OCI-LY7 (cell line): ENCODE measurements at regions not wholly inside any gene's neighbourhood (a gene's known extent, or its start where the extent isn't known, plus 50 kb on each side); places are given as distances from the start of the nearest gene placed in this dataset.

Source experiments
- BruUV-seq: library from RNA; stranded (reverse); fragments of 400-500 nt; replicated peaks from 2 replicates; lab custom pipeline; 2021; lab: Mats Ljungman, UMichigan
- CTCF ChIA-PET: fragments of 300-600 bp; sonication (Branson Sonifier 250); formaldehyde crosslinking; loops from one replicate; lab custom pipeline; 2022; ENCODE audit warnings: antibody characterized with exemption; ENCODE audit not compliant: unreplicated experiment; lab: Charles Lee
- POLR2A ChIA-PET: fragments of 300-600 bp; sonication (Branson Sonifier 250); formaldehyde crosslinking; loops from one replicate; lab custom pipeline; 2022; ENCODE audit warnings: antibody characterized with exemption; lab: Charles Lee
- DNase-seq: peaks from one replicate; pipeline ENCODE4 v3.0.0-alpha.2; 2015; ENCODE audit warnings: low spot score
- H2AFZ ChIP-seq: fragments of 200-600 bp; sonication (generic), shearing (Covaris generic); 2 replicates; pipeline ENCODE4 v1.6.1; 2014; ENCODE audit warnings: mild to moderate bottlenecking, antibody characterized with exemption, low read length, moderate library complexity
- H3K27ac ChIP-seq: fragments of 200-600 bp; sonication (generic); 2 replicates; pipeline ENCODE4 v1.5.1; 2014; ENCODE audit warnings: mixed run types, low read depth, mild to moderate bottlenecking, moderate library complexity, low read length, inconsistent platforms; ENCODE audit not compliant: poor library complexity, severe bottlenecking
- H3K36me3 ChIP-seq: fragments of 200-600 bp; sonication (generic); 2 replicates; pipeline ENCODE4 v1.6.1; 2014; ENCODE audit warnings: mild to moderate bottlenecking, antibody characterized with exemption, low read length, moderate library complexity, mixed read lengths; ENCODE audit not compliant: insufficient read depth
- H3K4me1 ChIP-seq: fragments of 200-600 bp; sonication (generic); 2 replicates; pipeline ENCODE4 v1.5.1; 2014; ENCODE audit warnings: mild to moderate bottlenecking, low read length; ENCODE audit not compliant: insufficient read depth, poor library complexity, severe bottlenecking
- H3K4me2 ChIP-seq: fragments of 200-600 bp; sonication (generic); 2 replicates; pipeline ENCODE4 v1.6.1; 2014; ENCODE audit warnings: mild to moderate bottlenecking, low read length
- H3K4me3 ChIP-seq: fragments of 200-600 bp; sonication (generic); 2 replicates; pipeline ENCODE4 v1.5.1; 2014; ENCODE audit warnings: mild to moderate bottlenecking, low read depth, low read length; ENCODE audit not compliant: poor library complexity, severe bottlenecking
- H3K79me2 ChIP-seq: fragments of 200-600 bp; sonication (generic); 2 replicates; pipeline ENCODE4 v1.6.1; 2016; ENCODE audit warnings: low read depth, mild to moderate bottlenecking, low read length, moderate library complexity, mixed read lengths; ENCODE audit not compliant: insufficient read depth
- H3K9me2 ChIP-seq: fragments of 200-600 bp; sonication (generic); 2 replicates; pipeline ENCODE4 v1.6.1; 2016; ENCODE audit warnings: mild to moderate bottlenecking, low read length, mixed read lengths; ENCODE audit not compliant: insufficient read depth
- H3K9me3 ChIP-seq: fragments of 200-600 bp; sonication (generic); 2 replicates; pipeline ENCODE4 v1.6.1; 2014; ENCODE audit warnings: mild to moderate bottlenecking, mixed run types, low read length, mixed read lengths
- H4K20me1 ChIP-seq: fragments of 200-600 bp; sonication (generic); 2 replicates; pipeline ENCODE4 v1.6.1; 2014; ENCODE audit warnings: mild to moderate bottlenecking, antibody characterized with exemption, low read length, moderate library complexity, mixed read lengths; ENCODE audit not compliant: insufficient read depth
- CTCF ChIP-seq: fragments of 200-600 bp; sonication (generic); conservative IDR thresholded peaks from 2 replicates; pipeline ENCODE4 v1.5.1; 2014; ENCODE audit warnings: mild to moderate bottlenecking, antibody characterized with exemption, low read length, moderate library complexity, mixed read lengths
- EZH2phosphoT487 ChIP-seq: fragments of 200-600 bp; sonication (generic); IDR thresholded peaks from 2 replicates; pipeline ENCODE4 v1.6.1; 2018; ENCODE audit warnings: low read depth, borderline replicate concordance, mild to moderate bottlenecking, mixed run types, antibody characterized with exemption, low read length, moderate library complexity, mixed read lengths
- intact Hi-C: fragments of 100-400 bp; cut with micrococcal nuclease; formaldehyde crosslinking; loops from one replicate; pipeline ENCODE4 v1.10.0; 2022; ENCODE audit not compliant: unreplicated experiment

- no peak for TF ChIP-seq EZH2phosphoT487
- no peak for TF ChIP-seq CTCF
- Histone ChIP-seq H3K4me2 (peak overlapping the region; percentile 74), H3K36me3 (peaks cover 81% of the 10 kb centered on the region), H3K4me3 (peak overlapping the region; percentile 52), H3K9me3 (no peaks in the 10 kb centered on the region), H3K9me2 (no peaks in the 10 kb centered on the region), H4K20me1 (no peaks in the 10 kb centered on the region; the same call in 1 of the 2 replicates), H3K27ac (peak overlapping the region; percentile 95), H2AFZ (no peak overlapping the region), H3K79me2 (peaks cover 96% of the 10 kb centered on the region), H3K4me1 (peaks cover 97% of the 10 kb centered on the region)
- ChIA-PET CTCF (interaction anchor here (1.0 to 1.3 kb wide), 2 partner anchors 21 to 37 kb away, joined by 3 to 4 read pairs; no protein-coding TSS in a partner anchor), POLR2A (interaction anchor here (0.7 to 1.4 kb wide), 5 partner anchors 8 to 22 kb away, joined by 4 to 10 read pairs (median 5); no protein-coding TSS in a partner anchor)
- no peak for DNase-seq
- intact Hi-C loops = loop anchor here (10.0 kb wide), 2 partner anchors 1202 to 1268 kb away; partner anchors contain the start of gene UBALD2
- no TSS peak for BruUV-seq
Observed at GRCh38 chr17:77466596-77467223, 325.9 kb downstream of the SEC14L1 start.

GRCh38 chr17:77467521-77467920 lies 326.8 kb downstream of the SEC14L1 start:
- no TSS peak for BruUV-seq
- Histone ChIP-seq H3K4me1 (peaks cover 97% of the 10 kb centered on the region), H3K36me3 (peaks cover 82% of the 10 kb centered on the region), H3K9me2 (no peaks in the 10 kb centered on the region), H4K20me1 (no peaks in the 10 kb centered on the region; the same call in 1 of the 2 replicates), H3K9me3 (no peaks in the 10 kb centered on the region), H3K4me3 (no peak overlapping the region), H2AFZ (no peak overlapping the region), H3K27ac (no peak overlapping the region), H3K79me2 (peaks cover 96% of the 10 kb centered on the region), H3K4me2 (no peak overlapping the region)
- no peak for DNase-seq
- CTCF ChIA-PET = no interaction called here
- intact Hi-C loops = loop anchor here (10.0 kb wide), 2 partner anchors 1203 to 1267 kb away; partner anchors contain the start of gene UBALD2
- POLR2A ChIA-PET = no interaction called here
- no peak for TF ChIP-seq EZH2phosphoT487
- no peak for TF ChIP-seq CTCF

GRCh38 chr17:77468897-77469296 lies 328.1 kb downstream of the SEC14L1 start:
- no TSS peak for BruUV-seq
- no peaks in the 10 kb centered on the region; the same call in 1 of the 2 replicates for H4K20me1 ChIP-seq
- intact Hi-C loops = loop anchor here (10.0 kb wide), 2 partner anchors 1204 to 1266 kb away; partner anchors contain the start of gene UBALD2

More at GRCh38 chr17:77468897-77469296, 328.1 kb downstream of the SEC14L1 start:
- Histone ChIP-seq H3K9me3 (no peaks in the 10 kb centered on the region), H3K4me1 (peaks cover 97% of the 10 kb centered on the region), H3K4me2 (peak overlapping the region; percentile 82; the same call in 1 of the 2 replicates), H2AFZ (no peak overlapping the region), H3K27ac (peak overlapping the region; percentile 11), H3K36me3 (peaks cover 81% of the 10 kb centered on the region), H3K4me3 (no peak overlapping the region), H3K9me2 (no peaks in the 10 kb centered on the region), H3K79me2 (peaks cover 96% of the 10 kb centered on the region)
- POLR2A ChIA-PET = interaction anchor here (0.7 to 1.7 kb wide), 2 partner anchors 9 to 17 kb away, joined by 3 read pairs; no protein-coding TSS in a partner anchor
- TF ChIP-seq EZH2phosphoT487 (no peak), CTCF (no peak)
- DNase-seq = no peak
- CTCF ChIA-PET = no interaction called here
